ENCODE measurements at regions not wholly inside any gene's neighbourhood (a gene's known extent, or its start where the extent isn't known, plus 50 kb on each side); places are given as distances from the start of the nearest gene placed in this dataset.

DNA sequence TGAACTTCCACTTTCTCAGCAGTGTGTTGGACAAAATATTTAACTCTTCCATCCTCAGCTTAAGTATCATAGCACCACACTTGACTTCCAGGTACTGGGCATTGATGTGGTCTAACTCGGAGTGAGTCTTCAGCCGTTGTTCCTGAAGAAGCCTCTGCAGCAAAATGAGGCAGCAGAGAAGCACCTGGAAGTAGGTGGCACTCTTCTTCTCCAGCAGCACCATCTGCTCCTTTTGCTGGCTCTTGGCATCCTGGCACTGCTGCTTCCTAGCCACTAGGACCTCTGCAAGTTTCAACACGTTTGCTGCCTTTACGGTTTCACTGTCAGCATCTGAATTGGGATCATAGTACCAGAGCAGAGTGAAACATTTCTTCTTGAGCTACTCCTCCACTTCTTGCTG, 162.5 kb upstream of the GORAB start:
- H3K9ac ChIP-seq (ENCODE audit: low read length), result no peak overlapping the region
- H2AFZ ChIP-seq (ENCODE audit: low read depth, low read length), result no peak overlapping the region
- H3K79me2 ChIP-seq (replicated peaks; ENCODE audit: insufficient read depth, low read length), result no peaks in the 10 kb centered on the region
- no peaks in the 10 kb centered on the region for H3K27me3 ChIP-seq (ENCODE audit: insufficient read depth, low read depth, low read length)
- no peaks in the 10 kb centered on the region for H3K9me2 ChIP-seq (ENCODE audit: insufficient read depth, low read length)
- TF ChIP-seq TAF1 (IDR thresholded peaks at IDR 0.05; ENCODE audit: low read depth) (no peak), POLR2AphosphoS5 (IDR thresholded peaks at IDR 0.05) (no peak), EP300 (conservative IDR thresholded peaks at IDR 0.05; ENCODE audit: poor library complexity, severe bottlenecking) (no peak), EZH2 (IDR thresholded peaks at IDR 0.05; ENCODE audit: borderline replicate concordance, insufficient read depth, low read length, poor library complexity, severe bottlenecking) (no peak), SMC3 (conservative IDR thresholded peaks at IDR 0.05; ENCODE audit: poor library complexity) (no peak), REST (IDR thresholded peaks at IDR 0.05; ENCODE audit: borderline replicate concordance) (no peak), RAD21 (conservative IDR thresholded peaks at IDR 0.05) (no peak)
- H3K4me2 ChIP-seq (ENCODE audit: low read length), result no peak overlapping the region
- H3K4me3 ChIP-seq (ENCODE audit: low read length), result no peak overlapping the region
- H3K9me3 ChIP-seq (ENCODE audit: low read length), result no peaks in the 10 kb centered on the region
- no peaks in the 10 kb centered on the region for H3K36me3 ChIP-seq (ENCODE audit: insufficient read depth, low read length)
- no peak overlapping the region for H3K27ac ChIP-seq (ENCODE audit: low read length)
- no peaks in the 10 kb centered on the region for H3F3A ChIP-seq (ENCODE audit: insufficient read depth, low read length, poor library complexity, severe bottlenecking)
- H4K20me1 ChIP-seq (ENCODE audit: insufficient read depth), result no peaks in the 10 kb centered on the region

GRCh38 chr1:170370087-170370486, 161.9 kb upstream of the GORAB start:
- Histone ChIP-seq H3K36me3 (ENCODE audit: insufficient read depth, low read length) (no peaks in the 10 kb centered on the region), H3K9ac (ENCODE audit: low read length) (no peak overlapping the region), H3K27ac (ENCODE audit: low read length) (no peak overlapping the region), H3K4me2 (ENCODE audit: low read length) (no peak overlapping the region), H3K9me2 (ENCODE audit: insufficient read depth, low read length) (no peaks in the 10 kb centered on the region), H3K79me2 (replicated peaks; ENCODE audit: insufficient read depth, low read length) (no peaks in the 10 kb centered on the region), H2AFZ (ENCODE audit: low read depth, low read length) (no peak overlapping the region), H3K9me3 (ENCODE audit: low read length) (no peaks in the 10 kb centered on the region), H3K27me3 (ENCODE audit: insufficient read depth, low read depth, low read length) (no peaks in the 10 kb centered on the region), H4K20me1 (ENCODE audit: insufficient read depth) (no peaks in the 10 kb centered on the region), H3K4me3 (ENCODE audit: low read length) (no peak overlapping the region), H3F3A (ENCODE audit: insufficient read depth, low read length, poor library complexity, severe bottlenecking) (no peaks in the 10 kb centered on the region)
- no peak for TF ChIP-seq EZH2 (IDR thresholded peaks at IDR 0.05; ENCODE audit: borderline replicate concordance, insufficient read depth, low read length, poor library complexity, severe bottlenecking)
- no peak for TF ChIP-seq CTCF (IDR thresholded peaks at IDR 0.05; ENCODE audit: poor library complexity, severe bottlenecking)
- TF ChIP-seq POLR2AphosphoS5 (IDR thresholded peaks at IDR 0.05), result no peak
- TF ChIP-seq EP300 (conservative IDR thresholded peaks at IDR 0.05; ENCODE audit: poor library complexity, severe bottlenecking), result no peak
- no peak for TF ChIP-seq TAF1 (IDR thresholded peaks at IDR 0.05; ENCODE audit: low read depth)
- TF ChIP-seq REST (IDR thresholded peaks at IDR 0.05; ENCODE audit: borderline replicate concordance), result no peak
- no peak for TF ChIP-seq SMC3 (conservative IDR thresholded peaks at IDR 0.05; ENCODE audit: poor library complexity)
- TF ChIP-seq RAD21 (conservative IDR thresholded peaks at IDR 0.05), result no peak
- no peak for TF ChIP-seq MXI1 (conservative IDR thresholded peaks at IDR 0.05; ENCODE audit: poor library complexity, severe bottlenecking)

Data from neural cell (in vitro differentiated cells).